Fibroblast of gingiva (primary cell): ENCODE measurements at regions not wholly inside any gene's neighbourhood (a gene's known extent, or its start where the extent isn't known, plus 50 kb on each side); places are given as distances from the start of the nearest gene placed in this dataset.
A peak's percentile ranks its signal among the peaks of the same experiment; 100 is the strongest.
"Not testable (repeated sequence)": the region's sequence is repeated elsewhere in the genome, so short reads cannot be mapped to it uniquely, and the experiment has no call there.

Experiments used
- DNase-seq: peaks from one replicate; pipeline ENCODE4 v3.0.0-alpha.2; 2011; ENCODE audit warnings: low read depth

GRCh38 chr9:22170556-22170955 lies 161.5 kb upstream of the CDKN2B start:
- DNase-seq, result no peak

- DNase-seq, result no peak
These were observed 162.0 kb upstream of the CDKN2B start for GRCh38 chr9:22170990-22171670.

- DNase-seq, result no peak
These were observed 162.6 kb upstream of the CDKN2B start for GRCh38 chr9:22171691-22172090.

GRCh38 chr9:22173908-22174307 lies 164.8 kb upstream of the CDKN2B start:
- no peak for DNase-seq

GRCh38 chr9:22175972-22176545 lies 167.0 kb upstream of the CDKN2B start:
- DNase-seq, result no peak

- DNase-seq, result not testable (repeated sequence)
These were observed 171.9 kb upstream of the CDKN2B start for GRCh38 chr9:22181021-22181420.

- no peak for DNase-seq
These were observed 180.4 kb upstream of the CDKN2B start for GRCh38 chr9:22189471-22189870.

- not testable (repeated sequence) for DNase-seq
These were observed 187.9 kb upstream of the CDKN2B start for GRCh38 chr9:22197000-22197399.

- no peak for DNase-seq
These were observed 189.6 kb upstream of the CDKN2B start for GRCh38 chr9:22198681-22199080.

GRCh38 chr9:22201256-22201655 lies 192.2 kb upstream of the CDKN2B start:
- no peak for DNase-seq

GRCh38 chr9:22203371-22204138 lies 194.4 kb upstream of the CDKN2B start:
- peak; percentile 70 for DNase-seq

- no peak for DNase-seq
These were observed 195.1 kb upstream of the CDKN2B start for GRCh38 chr9:22204240-22204639.

- DNase-seq, result no peak
These were observed 197.7 kb upstream of the CDKN2B start for GRCh38 chr9:22206833-22207232.

GRCh38 chr9:22208846-22209585 lies 199.9 kb upstream of the CDKN2B start:
- DNase-seq, result peak; percentile 6

- DNase-seq, result no peak
These were observed 201.2 kb upstream of the CDKN2B start for GRCh38 chr9:22210262-22210661.

- no peak for DNase-seq
These were observed 201.8 kb upstream of the CDKN2B start for GRCh38 chr9:22210936-22211335.

- peak; percentile 87 for DNase-seq
These were observed 202.7 kb upstream of the CDKN2B start for GRCh38 chr9:22211588-22212360.

GRCh38 chr9:22214021-22214420 lies 204.9 kb upstream of the CDKN2B start:
- no peak for DNase-seq

GRCh38 chr9:22214497-22215031 lies 205.5 kb upstream of the CDKN2B start:
- no peak for DNase-seq

- no peak for DNase-seq
These were observed 206.4 kb upstream of the CDKN2B start for GRCh38 chr9:22215521-22215920.

GRCh38 chr9:22216730-22217172 lies 207.6 kb upstream of the CDKN2B start:
- DNase-seq, result peak; percentile 71
